ENCODE measurements at regions not wholly inside any gene's neighbourhood (a gene's known extent, or its start where the extent isn't known, plus 50 kb on each side); places are given as distances from the start of the nearest gene placed in this dataset.

GRCh38 chr3:34983631-34984030, 655.7 kb upstream of the ARPP21 start:
- DNase-seq (ENCODE audit: low spot score) = no peak

GRCh38 chr3:34988296-34988695, 651.0 kb upstream of the ARPP21 start:
- no peak for DNase-seq (ENCODE audit: low spot score)

GRCh38 chr3:34995796-34996430, 643.4 kb upstream of the ARPP21 start:
- DNase-seq (ENCODE audit: low spot score) = no peak

GRCh38 chr3:34998902-34999301, 640.4 kb upstream of the ARPP21 start:
- no peak for DNase-seq (ENCODE audit: low spot score)

- DNase-seq (ENCODE audit: low spot score) = no peak
Measured at GRCh38 chr3:35012214-35012613, 627.1 kb upstream of the ARPP21 start.

- DNase-seq (ENCODE audit: low spot score) = no peak
Measured at GRCh38 chr3:35028157-35028556, 611.2 kb upstream of the ARPP21 start.

GRCh38 chr3:35042210-35042991, 596.9 kb upstream of the ARPP21 start:
- peak; percentile 15 for DNase-seq (ENCODE audit: low spot score)

- no peak for DNase-seq (ENCODE audit: low spot score)
Measured at GRCh38 chr3:35043040-35043439, 596.3 kb upstream of the ARPP21 start.

- DNase-seq (ENCODE audit: low spot score) = no peak
Measured at GRCh38 chr3:35044190-35044589, 595.1 kb upstream of the ARPP21 start.

GRCh38 chr3:35045118-35045517, 594.2 kb upstream of the ARPP21 start:
- DNase-seq (ENCODE audit: low spot score) = no peak

GRCh38 chr3:35064761-35065160, 574.6 kb upstream of the ARPP21 start:
- DNase-seq (ENCODE audit: low spot score) = no peak

GRCh38 chr3:35065891-35066290, 573.4 kb upstream of the ARPP21 start:
- no peak for DNase-seq (ENCODE audit: low spot score)

- DNase-seq (ENCODE audit: low spot score) = no peak
Measured at GRCh38 chr3:35067750-35068149, 571.6 kb upstream of the ARPP21 start.

- DNase-seq (ENCODE audit: low spot score) = no peak
Measured at GRCh38 chr3:35070088-35070487, 569.2 kb upstream of the ARPP21 start.

- DNase-seq (ENCODE audit: low spot score) = no peak
Measured at GRCh38 chr3:35071772-35072171, 567.6 kb upstream of the ARPP21 start.

- no peak for DNase-seq (ENCODE audit: low spot score)
Measured at GRCh38 chr3:35078780-35079179, 560.5 kb upstream of the ARPP21 start.

- no peak for DNase-seq (ENCODE audit: low spot score)
Measured at GRCh38 chr3:35079403-35079802, 559.9 kb upstream of the ARPP21 start.

GRCh38 chr3:35081899-35082298, 557.4 kb upstream of the ARPP21 start:
- DNase-seq (ENCODE audit: low spot score) = no peak

- DNase-seq (ENCODE audit: low spot score) = no peak
Measured at GRCh38 chr3:35088943-35089342, 550.4 kb upstream of the ARPP21 start.

- DNase-seq (ENCODE audit: low spot score) = no peak
Measured at GRCh38 chr3:35114686-35115085, 524.6 kb upstream of the ARPP21 start.

- no peak for DNase-seq (ENCODE audit: low spot score)
Measured at GRCh38 chr3:35120026-35120425, 519.3 kb upstream of the ARPP21 start.

GRCh38 chr3:35137612-35138011, 501.7 kb upstream of the ARPP21 start:
- DNase-seq (ENCODE audit: low spot score) = no peak

- DNase-seq (ENCODE audit: low spot score) = no peak
Measured at GRCh38 chr3:35141406-35141805, 497.9 kb upstream of the ARPP21 start.

GRCh38 chr3:35144011-35144410, 495.3 kb upstream of the ARPP21 start:
- no peak for DNase-seq (ENCODE audit: low spot score)
